Brain pericyte (primary cell): ENCODE measurements at regions not wholly inside any gene's neighbourhood (a gene's known extent, or its start where the extent isn't known, plus 50 kb on each side); places are given as distances from the start of the nearest gene placed in this dataset.

Experiments used
- DNase-seq: peaks from one replicate; pipeline ENCODE4 v3.0.0-alpha.2; 2012; ENCODE audit warnings: low read depth, low spot score

- DNase-seq: no peak
Observed at GRCh38 chr4:34629451-34629850, 1614.9 kb downstream of the ARAP2 start.

DNA sequence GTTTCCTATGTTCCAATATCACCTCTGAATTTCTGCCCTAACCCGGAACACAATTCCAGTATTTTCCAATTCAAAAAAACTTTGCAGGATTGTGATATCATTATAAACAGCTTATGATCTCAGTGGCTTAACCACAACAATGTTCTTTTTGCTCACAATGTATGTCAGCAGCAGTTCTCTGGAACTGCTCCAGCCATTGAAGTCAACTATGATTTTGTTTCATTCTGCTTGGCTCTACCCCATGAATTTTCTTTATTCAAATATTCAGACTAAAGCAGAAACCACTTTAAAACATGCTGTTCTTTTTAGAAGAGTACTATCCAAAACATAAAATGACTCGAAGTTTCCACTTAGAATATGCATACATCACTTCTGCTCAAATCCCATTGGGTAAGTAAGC, 1611.1 kb downstream of the ARAP2 start:
- no peak for DNase-seq

DNA sequence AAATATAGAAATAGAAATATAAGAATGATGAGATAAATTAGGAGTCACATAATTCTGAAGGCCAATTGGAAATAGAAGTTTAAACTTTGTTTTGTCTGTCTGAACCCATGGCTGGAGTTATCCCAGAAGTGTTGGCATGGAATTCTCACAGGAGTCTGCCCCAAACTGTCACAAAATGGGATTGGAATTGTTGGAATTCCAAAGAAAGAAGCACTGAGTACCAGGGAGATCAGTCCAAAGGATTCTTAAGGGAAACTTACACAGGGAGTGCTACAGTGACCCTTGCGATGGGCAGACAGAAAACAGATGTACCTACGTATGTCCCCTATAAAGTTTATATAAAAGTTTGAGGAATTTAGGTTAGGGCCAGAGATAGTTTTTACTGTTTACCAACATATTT, 1607.7 kb downstream of the ARAP2 start:
- no peak for DNase-seq

DNA sequence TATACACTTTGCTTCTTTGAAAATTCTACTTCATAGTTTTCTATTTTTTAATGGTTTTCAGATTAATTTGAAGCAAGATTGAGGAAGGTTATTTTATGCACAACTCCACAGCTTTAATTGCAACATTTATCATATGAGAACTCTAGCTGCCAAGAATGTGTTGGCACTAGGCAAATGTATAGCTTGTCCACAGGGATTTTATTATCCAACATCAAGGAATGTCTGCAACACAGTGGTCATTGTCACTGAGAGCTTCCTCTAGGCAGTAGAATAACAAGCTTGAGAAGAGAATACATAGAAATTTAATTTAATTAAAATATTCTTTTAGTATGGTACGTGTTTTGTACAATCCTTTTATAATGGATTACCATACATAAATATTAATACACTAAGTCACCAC, 1600.8 kb downstream of the ARAP2 start:
- no peak for DNase-seq

DNA sequence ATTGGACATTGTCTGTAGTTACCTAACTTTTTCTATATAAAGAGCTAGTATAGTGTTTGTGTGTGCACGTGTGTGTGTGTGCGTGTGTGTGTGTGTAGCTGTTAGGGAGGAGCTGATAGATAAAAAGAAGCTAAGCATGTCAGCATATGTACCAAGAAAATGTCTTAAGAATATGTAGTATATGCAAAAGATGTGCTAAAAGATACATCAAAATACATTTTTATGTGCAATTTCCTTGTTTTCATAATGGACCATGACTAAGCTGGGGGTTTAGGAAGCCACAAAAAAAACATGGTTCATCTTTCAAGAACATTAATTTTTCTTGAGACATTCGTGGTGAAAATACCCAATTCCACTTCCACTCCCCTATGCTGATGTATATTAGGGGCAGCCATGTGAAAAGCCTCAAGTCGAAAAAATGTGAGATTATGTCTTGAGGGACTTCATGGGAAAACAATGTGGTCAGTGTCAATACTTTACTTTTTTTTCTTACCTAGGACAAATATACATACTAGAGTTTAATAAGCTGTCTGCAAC, 1599.7 kb downstream of the ARAP2 start:
- DNase-seq: no peak

DNA sequence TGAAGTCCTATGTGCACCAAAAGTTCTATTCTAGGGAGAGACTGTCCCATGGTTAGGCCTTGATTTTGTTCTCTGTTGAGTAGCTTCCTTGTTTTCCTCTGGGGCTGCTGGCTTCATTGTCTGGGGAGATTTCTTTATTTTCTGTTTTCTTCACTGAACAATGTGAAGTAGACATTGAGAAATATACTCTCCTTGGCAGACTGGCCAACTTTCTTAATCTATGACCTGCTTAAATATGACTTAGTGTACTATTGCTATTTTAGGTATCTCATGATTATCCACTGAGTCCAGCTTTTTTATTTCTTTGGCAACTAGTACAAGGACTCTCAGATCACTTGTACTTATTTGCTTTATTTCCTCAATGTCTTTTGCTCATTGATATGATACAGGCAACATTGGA, 1594.6 kb downstream of the ARAP2 start:
- no peak for DNase-seq

- no peak for DNase-seq
Observed at GRCh38 chr4:34664051-34664450, 1580.3 kb downstream of the ARAP2 start.

DNA sequence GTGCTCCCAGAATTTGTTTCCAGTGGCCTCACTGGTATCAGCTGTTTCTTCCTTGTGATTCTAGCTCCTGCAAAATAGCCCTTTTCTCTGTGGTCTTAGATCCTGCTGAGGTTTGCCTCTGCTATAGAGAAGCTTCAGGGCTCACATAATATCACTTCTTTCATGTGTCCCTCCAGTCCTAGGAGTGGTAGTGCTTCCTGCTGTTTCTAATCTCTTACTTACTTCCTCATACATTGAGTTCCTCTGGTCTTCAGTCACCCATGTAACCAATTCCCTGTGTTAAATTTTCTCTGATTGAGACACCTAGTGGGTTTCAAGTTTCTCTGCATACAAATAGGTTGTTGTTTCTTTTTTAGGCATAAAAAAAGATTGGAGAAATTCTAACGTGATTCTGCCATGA, 1567.9 kb downstream of the ARAP2 start:
- no peak for DNase-seq

DNA sequence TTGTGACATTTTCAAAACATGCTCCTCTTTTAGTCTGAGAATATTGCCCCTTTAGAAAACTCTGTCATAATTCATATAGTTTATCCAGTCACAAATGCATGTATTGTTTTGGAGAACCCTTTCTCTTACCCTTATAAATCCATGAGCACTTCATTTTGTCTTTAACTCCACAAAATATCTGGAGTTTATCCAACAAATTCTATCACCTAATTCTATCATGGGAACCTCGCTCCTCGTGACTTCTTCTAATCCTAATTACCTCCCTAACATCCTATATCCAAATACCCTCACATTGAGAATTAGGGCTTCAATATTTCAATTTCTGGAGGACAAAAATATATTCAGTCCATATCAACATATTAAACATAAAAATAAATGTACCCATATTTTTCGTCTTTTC, 1565.9 kb downstream of the ARAP2 start:
- no peak for DNase-seq

GRCh38 chr4:34679228-34679627, 1565.1 kb downstream of the ARAP2 start:
- no peak for DNase-seq

DNA sequence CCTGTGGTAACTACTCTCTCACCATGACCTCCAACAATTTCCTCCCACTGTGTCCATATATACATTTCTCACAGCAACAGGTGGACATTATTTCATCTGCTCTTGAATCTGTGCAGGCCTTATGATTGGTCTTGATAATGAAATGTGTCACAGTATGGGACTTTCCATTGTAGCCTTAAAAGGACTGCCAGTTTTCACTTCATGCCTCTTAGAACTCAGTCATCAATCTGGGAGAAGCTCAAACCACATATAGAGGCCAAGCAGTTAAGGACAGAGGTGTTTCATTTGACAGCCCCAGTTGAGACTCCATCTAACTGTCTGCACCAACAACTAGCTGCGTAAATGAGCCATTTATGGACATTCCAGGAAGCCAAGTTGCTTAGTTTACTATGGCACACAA, 1534.8 kb downstream of the ARAP2 start:
- no peak for DNase-seq

DNA sequence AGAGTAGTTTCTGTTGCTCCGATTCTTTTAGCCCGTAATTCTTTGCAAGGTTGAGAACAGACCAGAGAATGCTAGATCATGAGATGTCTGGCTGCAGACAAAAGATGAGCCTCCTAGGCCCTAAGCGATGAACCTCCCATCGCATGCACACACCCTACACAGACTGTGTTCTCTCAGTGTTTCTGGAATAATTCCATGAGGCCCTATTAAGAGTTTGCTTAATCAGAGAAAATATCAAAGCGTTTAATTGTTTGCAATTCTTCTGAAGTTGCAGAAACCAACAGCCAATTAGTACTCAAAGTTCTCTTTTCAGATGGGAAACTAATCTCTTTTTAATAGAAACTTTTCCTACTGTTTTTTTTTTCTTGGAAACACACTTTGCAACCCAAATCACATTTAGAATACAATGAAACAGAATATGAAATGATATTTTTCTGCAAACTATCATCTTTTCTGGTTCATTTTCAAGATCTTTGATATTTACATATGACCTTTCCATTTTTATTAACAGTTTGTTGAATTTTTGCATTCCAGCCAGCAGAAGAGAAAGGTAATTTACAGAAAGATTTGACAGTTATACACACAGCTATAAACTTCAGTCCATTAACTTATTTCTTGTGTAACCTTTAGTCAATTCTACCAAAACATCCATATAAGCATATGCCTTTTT, 1525.6 kb downstream of the ARAP2 start:
- DNase-seq: no peak

- DNase-seq: no peak
Observed at GRCh38 chr4:34720571-34720970, 1523.7 kb downstream of the ARAP2 start.

DNA sequence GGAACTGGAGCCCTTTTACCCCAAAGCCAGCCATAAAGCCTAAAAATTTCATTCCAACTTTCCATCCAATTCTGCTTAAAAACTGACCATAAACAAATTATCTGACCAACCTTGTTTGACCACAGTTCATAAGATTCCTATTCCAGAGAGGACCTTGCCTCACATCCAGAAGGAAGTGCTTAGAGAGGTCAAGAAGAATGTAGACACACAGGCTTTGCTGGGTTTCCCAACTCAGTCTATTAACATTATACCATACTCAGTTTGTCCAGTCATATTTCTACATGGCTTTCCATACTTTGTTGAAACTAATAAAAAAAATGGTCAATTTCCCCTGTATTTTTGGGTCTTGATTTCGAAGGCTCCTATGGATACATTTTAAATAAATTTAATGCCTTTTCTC, 1522.5 kb downstream of the ARAP2 start:
- no peak for DNase-seq

DNA sequence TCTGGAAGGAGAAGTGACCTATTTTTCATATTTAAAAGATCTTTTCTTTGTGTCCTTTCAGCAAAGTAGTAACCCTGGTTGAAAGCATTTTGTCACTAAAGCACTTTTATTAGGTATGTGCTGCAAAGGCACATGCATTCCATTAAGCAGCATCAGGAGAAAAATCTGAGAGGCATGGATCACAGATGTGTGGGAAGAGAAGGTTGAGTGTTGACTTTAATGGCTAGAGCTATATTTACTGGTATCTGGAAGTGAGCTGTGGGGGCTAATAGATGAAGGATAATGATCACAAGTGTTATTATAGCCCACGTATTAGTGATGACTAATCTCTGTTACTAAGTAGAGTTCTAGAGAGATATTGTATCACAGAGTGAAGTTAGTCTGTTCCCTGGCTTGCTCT, 1520.7 kb downstream of the ARAP2 start:
- DNase-seq: no peak

GRCh38 chr4:34724491-34724890, 1519.8 kb downstream of the ARAP2 start:
- no peak for DNase-seq

- DNase-seq: no peak
Observed at GRCh38 chr4:34731070-34731469, 1513.2 kb downstream of the ARAP2 start.

GRCh38 chr4:34732176-34732950, 1512.0 kb downstream of the ARAP2 start:
- DNase-seq: no peak

GRCh38 chr4:34733185-34733941, 1511.0 kb downstream of the ARAP2 start:
- DNase-seq: no peak

GRCh38 chr4:34766935-34767334, 1477.4 kb downstream of the ARAP2 start:
- no peak for DNase-seq

- no peak for DNase-seq
Observed at GRCh38 chr4:34767407-34767806, 1476.9 kb downstream of the ARAP2 start.

DNA sequence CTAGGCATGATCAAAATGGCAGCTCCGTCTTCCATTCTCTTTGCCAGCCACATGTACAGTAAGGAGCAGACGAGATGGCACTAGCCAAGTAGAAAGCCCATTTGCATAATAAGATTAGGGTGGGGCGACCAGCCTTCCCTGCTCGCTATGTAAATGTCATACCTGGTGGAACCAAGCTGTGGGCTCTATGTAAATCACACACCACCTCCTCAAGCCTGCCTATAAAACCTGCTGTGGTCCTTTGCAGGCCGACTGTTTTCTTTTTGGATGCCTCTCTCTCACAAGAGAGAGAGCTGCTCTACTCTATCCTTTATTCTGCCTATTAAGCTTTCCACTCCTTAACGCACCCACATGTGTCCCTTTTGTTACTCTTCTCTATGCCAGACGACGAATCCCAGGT, 1472.7 kb downstream of the ARAP2 start:
- no peak for DNase-seq
